ENCODE measurements at regions not wholly inside any gene's neighbourhood (a gene's known extent, or its start where the extent isn't known, plus 50 kb on each side); places are given as distances from the start of the nearest gene placed in this dataset.

DNA sequence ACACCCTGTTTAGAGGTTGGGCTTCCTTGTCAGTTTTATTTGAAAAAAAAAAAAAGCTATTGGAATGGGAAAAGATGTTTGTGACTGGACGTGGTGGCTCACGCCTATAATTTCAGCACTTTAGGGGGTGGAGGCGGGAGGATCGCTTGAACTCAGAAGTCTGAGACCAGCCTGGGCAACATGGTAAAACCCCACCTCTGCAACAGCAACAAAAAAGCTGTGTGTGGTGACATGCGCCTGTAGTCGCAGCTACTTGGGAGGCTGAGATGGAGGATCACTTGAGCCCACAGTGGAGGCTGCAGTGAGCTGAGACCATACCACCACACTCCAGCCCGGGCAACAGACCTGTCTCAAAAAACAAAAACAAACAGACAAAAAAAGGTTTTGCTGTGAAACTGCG is 66.1 kb upstream of the SIAH1 start:
- DNase-seq (ENCODE audit: low read depth, low spot score) = no peak
- in situ Hi-C loops (cut with HindIII; ENCODE audit: low pct_unique_long_range_greater_than_20kb, low sequenced_read_pairs) = no loop called here
- Histone ChIP-seq H3K27me3 (ENCODE audit: control insufficient read depth, insufficient read depth, low read length) (no peaks in the 10 kb centered on the region), H3K27ac (ENCODE audit: low read length) (no peak overlapping the region), H3K4me3 (ENCODE audit: low read depth in 2 of 2, low read length in 2 of 2) (no peak overlapping the region), H3K36me3 (ENCODE audit: control insufficient read depth, insufficient read depth, low read length) (no peaks in the 10 kb centered on the region), H3K9me3 (ENCODE audit: control insufficient read depth, insufficient read depth, low read depth, low read length) (no peaks in the 10 kb centered on the region), H3K4me1 (ENCODE audit: control insufficient read depth, insufficient read depth, low read length) (no peaks in the 10 kb centered on the region)
- intact Hi-C loops (cut with micrococcal nuclease; ENCODE audit: unreplicated experiment) = no loop called here
- ATAC-seq = no peak
- no peak for TF ChIP-seq TCF7L2 (IDR thresholded peaks at IDR 0.05; ENCODE audit: low read depth, low read length)
- TF ChIP-seq SIN3A (IDR thresholded peaks at IDR 0.05; ENCODE audit: borderline replicate concordance, insufficient read depth, low read depth, low read length) = no peak
- no peak for TF ChIP-seq POLR2AphosphoS5 (IDR thresholded peaks at IDR 0.05; ENCODE audit: low read depth, low read length)
- TF ChIP-seq, protein P1, sequence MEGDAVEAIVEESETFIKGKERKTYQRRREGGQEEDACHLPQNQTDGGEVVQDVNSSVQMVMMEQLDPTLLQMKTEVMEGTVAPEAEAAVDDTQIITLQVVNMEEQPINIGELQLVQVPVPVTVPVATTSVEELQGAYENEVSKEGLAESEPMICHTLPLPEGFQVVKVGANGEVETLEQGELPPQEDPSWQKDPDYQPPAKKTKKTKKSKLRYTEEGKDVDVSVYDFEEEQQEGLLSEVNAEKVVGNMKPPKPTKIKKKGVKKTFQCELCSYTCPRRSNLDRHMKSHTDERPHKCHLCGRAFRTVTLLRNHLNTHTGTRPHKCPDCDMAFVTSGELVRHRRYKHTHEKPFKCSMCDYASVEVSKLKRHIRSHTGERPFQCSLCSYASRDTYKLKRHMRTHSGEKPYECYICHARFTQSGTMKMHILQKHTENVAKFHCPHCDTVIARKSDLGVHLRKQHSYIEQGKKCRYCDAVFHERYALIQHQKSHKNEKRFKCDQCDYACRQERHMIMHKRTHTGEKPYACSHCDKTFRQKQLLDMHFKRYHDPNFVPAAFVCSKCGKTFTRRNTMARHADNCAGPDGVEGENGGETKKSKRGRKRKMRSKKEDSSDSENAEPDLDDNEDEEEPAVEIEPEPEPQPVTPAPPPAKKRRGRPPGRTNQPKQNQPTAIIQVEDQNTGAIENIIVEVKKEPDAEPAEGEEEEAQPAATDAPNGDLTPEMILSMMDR (IDR thresholded peaks at IDR 0.05) = no peak
- TF ChIP-seq, protein P2, sequence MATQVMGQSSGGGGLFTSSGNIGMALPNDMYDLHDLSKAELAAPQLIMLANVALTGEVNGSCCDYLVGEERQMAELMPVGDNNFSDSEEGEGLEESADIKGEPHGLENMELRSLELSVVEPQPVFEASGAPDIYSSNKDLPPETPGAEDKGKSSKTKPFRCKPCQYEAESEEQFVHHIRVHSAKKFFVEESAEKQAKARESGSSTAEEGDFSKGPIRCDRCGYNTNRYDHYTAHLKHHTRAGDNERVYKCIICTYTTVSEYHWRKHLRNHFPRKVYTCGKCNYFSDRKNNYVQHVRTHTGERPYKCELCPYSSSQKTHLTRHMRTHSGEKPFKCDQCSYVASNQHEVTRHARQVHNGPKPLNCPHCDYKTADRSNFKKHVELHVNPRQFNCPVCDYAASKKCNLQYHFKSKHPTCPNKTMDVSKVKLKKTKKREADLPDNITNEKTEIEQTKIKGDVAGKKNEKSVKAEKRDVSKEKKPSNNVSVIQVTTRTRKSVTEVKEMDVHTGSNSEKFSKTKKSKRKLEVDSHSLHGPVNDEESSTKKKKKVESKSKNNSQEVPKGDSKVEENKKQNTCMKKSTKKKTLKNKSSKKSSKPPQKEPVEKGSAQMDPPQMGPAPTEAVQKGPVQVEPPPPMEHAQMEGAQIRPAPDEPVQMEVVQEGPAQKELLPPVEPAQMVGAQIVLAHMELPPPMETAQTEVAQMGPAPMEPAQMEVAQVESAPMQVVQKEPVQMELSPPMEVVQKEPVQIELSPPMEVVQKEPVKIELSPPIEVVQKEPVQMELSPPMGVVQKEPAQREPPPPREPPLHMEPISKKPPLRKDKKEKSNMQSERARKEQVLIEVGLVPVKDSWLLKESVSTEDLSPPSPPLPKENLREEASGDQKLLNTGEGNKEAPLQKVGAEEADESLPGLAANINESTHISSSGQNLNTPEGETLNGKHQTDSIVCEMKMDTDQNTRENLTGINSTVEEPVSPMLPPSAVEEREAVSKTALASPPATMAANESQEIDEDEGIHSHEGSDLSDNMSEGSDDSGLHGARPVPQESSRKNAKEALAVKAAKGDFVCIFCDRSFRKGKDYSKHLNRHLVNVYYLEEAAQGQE (IDR thresholded peaks at IDR 0.05; ENCODE audit: insufficient read depth in 1 of 2, low read depth in 2 of 2, low read length in 1 of 2) = no peak
- ChIA-PET POLR2A (no interaction called here), CTCF (interaction anchor here (0.6 kb wide), 1 partner anchor 361 kb away, joined by 4 read pairs; no protein-coding TSS in a partner anchor)
- no TSS peak for BruUV-seq (replicated peaks)

DNA sequence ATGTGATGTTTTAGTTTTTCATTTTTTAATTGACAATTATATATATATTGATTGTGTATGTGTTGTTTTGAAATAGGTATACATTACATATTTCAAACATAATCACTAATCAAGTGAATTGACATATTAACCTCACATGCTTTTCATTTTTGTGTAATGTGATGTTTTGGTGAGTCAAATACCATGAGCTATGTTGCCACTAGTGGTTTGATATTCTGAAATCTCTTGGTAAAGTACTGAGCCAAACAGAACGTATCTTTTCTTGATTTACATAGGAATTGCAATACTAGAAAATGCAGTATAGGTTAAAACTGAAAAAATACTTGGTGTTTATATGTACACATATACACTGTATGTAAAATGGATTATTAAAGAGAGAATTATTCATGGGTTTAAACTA is 65.2 kb upstream of the SIAH1 start:
- ChIA-PET POLR2A (no interaction called here), CTCF (no interaction called here)
- intact Hi-C loops (cut with micrococcal nuclease; ENCODE audit: unreplicated experiment) = no loop called here
- no peaks in the 10 kb centered on the region for H3K4me1 ChIP-seq (ENCODE audit: control insufficient read depth, insufficient read depth, low read length)
- H3K4me3 ChIP-seq (ENCODE audit: low read depth in 2 of 2, low read length in 2 of 2) = no peak overlapping the region
- BruUV-seq (replicated peaks) = no TSS peak
- H3K27me3 ChIP-seq (ENCODE audit: control insufficient read depth, insufficient read depth, low read length) = no peaks in the 10 kb centered on the region
- H3K9me3 ChIP-seq (ENCODE audit: control insufficient read depth, insufficient read depth, low read depth, low read length) = no peaks in the 10 kb centered on the region
- DNase-seq (ENCODE audit: low read depth, low spot score) (no peak), ATAC-seq (no peak)
- H3K36me3 ChIP-seq (ENCODE audit: control insufficient read depth, insufficient read depth, low read length) = no peaks in the 10 kb centered on the region
- TF ChIP-seq TCF7L2 (IDR thresholded peaks at IDR 0.05; ENCODE audit: low read depth, low read length) (no peak), SIN3A (IDR thresholded peaks at IDR 0.05; ENCODE audit: borderline replicate concordance, insufficient read depth, low read depth, low read length) (no peak), POLR2AphosphoS5 (IDR thresholded peaks at IDR 0.05; ENCODE audit: low read depth, low read length) (no peak)
- TF ChIP-seq, protein P1 (IDR thresholded peaks at IDR 0.05) = no peak
- TF ChIP-seq, protein P2 (IDR thresholded peaks at IDR 0.05; ENCODE audit: insufficient read depth in 1 of 2, low read depth in 2 of 2, low read length in 1 of 2) = no peak
- in situ Hi-C loops (cut with HindIII; ENCODE audit: low pct_unique_long_range_greater_than_20kb, low sequenced_read_pairs) = no loop called here
- no peak overlapping the region for H3K27ac ChIP-seq (ENCODE audit: low read length)

All from Panc1 (cell line).